Keratinocyte (primary cell): ENCODE measurements at regions not wholly inside any gene's neighbourhood (a gene's known extent, or its start where the extent isn't known, plus 50 kb on each side); places are given as distances from the start of the nearest gene placed in this dataset.

Source experiments
- CTCF ChIP-seq, 3 experiments: IDR thresholded peaks in 1 of 3; conservative IDR thresholded peaks in 1 of 3; optimal IDR thresholded peaks in 1 of 3; 2 replicates in 2 of 3; 3 replicates in 1 of 3; pipeline versions ENCODE3 to v1.5.1; 2011; ENCODE audit warnings: low read length in 3 of 3, mild to moderate bottlenecking in 3 of 3, moderate library complexity in 2 of 3, control low read depth in 1 of 3, inconsistent platforms in 1 of 3; ENCODE audit not compliant: insufficient read depth in 2 of 3; ENCODE audit errors: extremely low read depth in 1 of 3
- EZH2 ChIP-seq: IDR thresholded peaks from one replicate; pipeline ENCODE4 v1.6.1; 2012; ENCODE audit warnings: inconsistent platforms, mild to moderate bottlenecking, low read length, moderate library complexity

GRCh38 chr3:22977650-22978289 is 225.4 kb upstream of the UBE2E2 start:
- TF ChIP-seq EZH2: no peak
- no peak for TF ChIP-seq CTCF (optimal IDR thresholded peaks at IDR 0.05 in 1 of 3, IDR thresholded peaks at IDR 0.05 in 1 of 3, conservative IDR thresholded peaks at IDR 0.05 in 1 of 3; ENCODE audit: extremely low read depth in 1 of 3, insufficient read depth in 2 of 3, low read length in 3 of 3)
